Omental fat pad (tissue), 3 donors: ENCODE measurements at regions not wholly inside any gene's neighbourhood (a gene's known extent, or its start where the extent isn't known, plus 50 kb on each side); places are given as distances from the start of the nearest gene placed in this dataset.

Experiments used
- ATAC-seq: fragments of 150-250 bp; one replicate; pipeline ENCODE4 v1.9.1; 2016; ENCODE audit warnings: mild to moderate bottlenecking, moderate library complexity; ENCODE audit not compliant: low FRiP score
- DNase-seq: peaks from one replicate; pipeline ENCODE4 v3.0.0-alpha.2; 2019; ENCODE audit warnings: low spot score
- CTCF ChIP-seq, 3 donors: fragments of 450-650 bp; IDR thresholded peaks; one replicate each; pipeline ENCODE4 v1.5.1; 2016 to 2017; ENCODE audit warnings: antibody characterized with exemption in 3 of 3, mild to moderate bottlenecking in 3 of 3, moderate library complexity in 2 of 3

- DNase-seq (no peak), ATAC-seq (no peak)
- no peak for TF ChIP-seq CTCF (IDR thresholded peaks at IDR 0.05)
Measured at GRCh38 chr13:76778853-76779252, 107.4 kb downstream of the KCTD12 start.

- DNase-seq = no peak
- no peak for ATAC-seq
- TF ChIP-seq CTCF (IDR thresholded peaks at IDR 0.05) = no peak
Measured at GRCh38 chr13:76777096-76777495, 109.1 kb downstream of the KCTD12 start.

GRCh38 chr13:76775088-76775740 lies 111.0 kb downstream of the KCTD12 start:
- no peak for ATAC-seq
- no peak for TF ChIP-seq CTCF (IDR thresholded peaks at IDR 0.05)

GRCh38 chr13:76773448-76774094 lies 112.6 kb downstream of the KCTD12 start:
- no peak for TF ChIP-seq CTCF (IDR thresholded peaks at IDR 0.05)
- no peak for DNase-seq
- no peak for ATAC-seq

More at GRCh38 chr13:76775088-76775740, 111.0 kb downstream of the KCTD12 start:
- DNase-seq = no peak

GRCh38 chr13:76772241-76772640 lies 114.0 kb downstream of the KCTD12 start:
- DNase-seq (no peak), ATAC-seq (no peak)
- no peak for TF ChIP-seq CTCF (IDR thresholded peaks at IDR 0.05)

GRCh38 chr13:76769271-76769791 lies 116.9 kb downstream of the KCTD12 start:
- no peak for ATAC-seq
- DNase-seq = no peak
- no peak for TF ChIP-seq CTCF (IDR thresholded peaks at IDR 0.05)

GRCh38 chr13:76768384-76768783 lies 117.8 kb downstream of the KCTD12 start:
- no peak for TF ChIP-seq CTCF (IDR thresholded peaks at IDR 0.05)
- DNase-seq (no peak), ATAC-seq (no peak)
